Smooth muscle cell (in vitro differentiated cells): ENCODE measurements at regions not wholly inside any gene's neighbourhood (a gene's known extent, or its start where the extent isn't known, plus 50 kb on each side); places are given as distances from the start of the nearest gene placed in this dataset.

Source experiments
- DNase-seq: peaks from one replicate; lab custom pipeline; 2025; ENCODE audit not compliant: unreplicated experiment; lab: John Stamatoyannopoulos, UW
- H2AFZ ChIP-seq: fragments of 200-600 bp; sonication (generic); 2 replicates; pipeline ENCODE4 v1.6.0; 2016; ENCODE audit warnings: antibody characterized with exemption, low read depth, mild to moderate bottlenecking
- H3F3A ChIP-seq: fragments of 200-600 bp; sonication (generic); 2 replicates; pipeline ENCODE4 v1.6.0; 2017; ENCODE audit warnings: antibody characterized with exemption, low read depth
- H3K27ac ChIP-seq: fragments of 200-600 bp; sonication (generic); 2 replicates; pipeline ENCODE4 v1.5.1; 2016; ENCODE audit warnings: low read depth, mild to moderate bottlenecking
- H3K27me3 ChIP-seq: fragments of 200-600 bp; sonication (generic); 2 replicates; pipeline ENCODE4 v1.6.1; 2016; ENCODE audit warnings: low read depth, mild to moderate bottlenecking
- H3K36me3 ChIP-seq: fragments of 200-600 bp; sonication (generic); 2 replicates; pipeline ENCODE4 v1.5.1; 2016; ENCODE audit warnings: low read depth
- H3K4me1 ChIP-seq: fragments of 200-600 bp; sonication (generic); 2 replicates; pipeline ENCODE4 v1.5.1; 2016; ENCODE audit warnings: low read depth
- H3K4me2 ChIP-seq: fragments of 200-600 bp; sonication (generic); 2 replicates; pipeline ENCODE4 v1.6.0; 2016; ENCODE audit warnings: mild to moderate bottlenecking
- H3K4me3 ChIP-seq: fragments of 200-600 bp; sonication (generic); 2 replicates; pipeline ENCODE4 v1.5.1; 2016; ENCODE audit warnings: mild to moderate bottlenecking
- H3K79me2 ChIP-seq: fragments of 200-600 bp; sonication (generic); 2 replicates; pipeline ENCODE4 v1.6.0; 2016; ENCODE audit warnings: low read depth, mild to moderate bottlenecking
- H3K9ac ChIP-seq: fragments of 200-600 bp; sonication (generic); 2 replicates; pipeline ENCODE4 v1.6.0; 2016; ENCODE audit warnings: low read depth
- H3K9me3 ChIP-seq: fragments of 200-600 bp; sonication (generic); replicated peaks from 2 replicates; pipeline ENCODE4 v1.5.1; 2016; ENCODE audit warnings: low read depth
- H4K20me1 ChIP-seq: fragments of 200-600 bp; sonication (generic); 2 replicates; pipeline ENCODE4 v1.6.0; 2016; ENCODE audit warnings: low read depth
- CTCF ChIP-seq: fragments of 200-600 bp; sonication (generic); IDR thresholded peaks from 2 replicates; pipeline ENCODE4 v1.5.1; 2017; ENCODE audit warnings: borderline replicate concordance, mild to moderate bottlenecking, antibody characterized with exemption; ENCODE audit not compliant: insufficient read depth, poor library complexity, severe bottlenecking
- WGBS: methylation state at CpG from one replicate; pipeline ENCODE4 v1.1.7; 2016; ENCODE audit warnings: low lambda C conversion rate; 5-methylcytosine and 5-hydroxymethylcytosine counted together

- H3K36me3 ChIP-seq = no peaks in the 10 kb centered on the region
- no peak for TF ChIP-seq CTCF
- peaks cover 6% of the 10 kb centered on the region for H3K27me3 ChIP-seq
- no peak overlapping the region for H3K27ac ChIP-seq
- H3K79me2 ChIP-seq = no peaks in the 10 kb centered on the region
- DNase-seq = no peak
- H3F3A ChIP-seq = peaks cover 6% of the 10 kb centered on the region
- no peaks in the 10 kb centered on the region for H3K9me3 ChIP-seq
- H3K4me1 ChIP-seq = peaks cover 10% of the 10 kb centered on the region
- no peak overlapping the region for H3K9ac ChIP-seq
- no peak overlapping the region for H2AFZ ChIP-seq
- no peaks in the 10 kb centered on the region for H4K20me1 ChIP-seq
- no peak overlapping the region for H3K4me2 ChIP-seq
- 89% methylated on average over 4 of the region's 4 CpGs for whole genome bisulfite sequencing
- H3K4me3 ChIP-seq = no peak overlapping the region
These were observed 335.0 kb downstream of the TGFB2 start for GRCh38 chr1:218679988-218680748.

GRCh38 chr1:218683242-218683641 is 338.1 kb downstream of the TGFB2 start:
- H3K9me3 ChIP-seq = no peaks in the 10 kb centered on the region
- peaks cover 7% of the 10 kb centered on the region for H3K27me3 ChIP-seq
- no peak overlapping the region for H3K27ac ChIP-seq
- no peak overlapping the region for H3K4me2 ChIP-seq
- no peaks in the 10 kb centered on the region for H3K79me2 ChIP-seq
- H2AFZ ChIP-seq = no peak overlapping the region
- no peaks in the 10 kb centered on the region for H3K36me3 ChIP-seq
- H3K4me3 ChIP-seq = no peak overlapping the region
- no peak for TF ChIP-seq CTCF
- no peaks in the 10 kb centered on the region for H3K4me1 ChIP-seq
- no peaks in the 10 kb centered on the region for H4K20me1 ChIP-seq
- 45% methylated on average over 2 of the region's 2 CpGs for WGBS
- H3F3A ChIP-seq = peaks cover 3% of the 10 kb centered on the region
- no peak overlapping the region for H3K9ac ChIP-seq
- no peak for DNase-seq

GRCh38 chr1:218686258-218686657 is 341.1 kb downstream of the TGFB2 start:
- no peaks in the 10 kb centered on the region for H3K79me2 ChIP-seq
- no peak overlapping the region for H3K27ac ChIP-seq
- H3F3A ChIP-seq = no peaks in the 10 kb centered on the region
- no peaks in the 10 kb centered on the region for H3K4me1 ChIP-seq
- H3K4me3 ChIP-seq = no peak overlapping the region
- H4K20me1 ChIP-seq = no peaks in the 10 kb centered on the region
- no peaks in the 10 kb centered on the region for H3K36me3 ChIP-seq
- peak overlapping the region; percentile 1 for H3K4me2 ChIP-seq
- H3K27me3 ChIP-seq = peaks cover 7% of the 10 kb centered on the region
- no peaks in the 10 kb centered on the region for H3K9me3 ChIP-seq
- no peak for TF ChIP-seq CTCF
- no peak overlapping the region for H2AFZ ChIP-seq
- H3K9ac ChIP-seq = no peak overlapping the region
- no peak for DNase-seq

GRCh38 chr1:218686761-218687160 is 341.6 kb downstream of the TGFB2 start:
- H3F3A ChIP-seq = no peaks in the 10 kb centered on the region
- no peaks in the 10 kb centered on the region for H3K4me1 ChIP-seq
- TF ChIP-seq CTCF = no peak
- H2AFZ ChIP-seq = no peak overlapping the region
- H3K9ac ChIP-seq = no peak overlapping the region
- H3K27ac ChIP-seq = no peak overlapping the region
- H3K4me3 ChIP-seq = no peak overlapping the region
- DNase-seq = no peak
- H3K9me3 ChIP-seq = no peaks in the 10 kb centered on the region
- H3K4me2 ChIP-seq = peak overlapping the region; percentile 1
- H3K79me2 ChIP-seq = no peaks in the 10 kb centered on the region
- H3K27me3 ChIP-seq = peaks cover 7% of the 10 kb centered on the region
- no peaks in the 10 kb centered on the region for H4K20me1 ChIP-seq
- no peaks in the 10 kb centered on the region for H3K36me3 ChIP-seq
- 94% methylated on average over 1 of the region's 1 CpG for WGBS
